RPMI7951 (cell line): ENCODE measurements at regions not wholly inside any gene's neighbourhood (a gene's known extent, or its start where the extent isn't known, plus 50 kb on each side); places are given as distances from the start of the nearest gene placed in this dataset.
"Not testable (repeated sequence)": the region's sequence is repeated elsewhere in the genome, so short reads cannot be mapped to it uniquely, and the experiment has no call there.

Source experiments
- DNase-seq: peaks from one replicate; pipeline ENCODE4 v3.0.0-alpha.2; 2012; ENCODE audit warnings: low read depth

DNA sequence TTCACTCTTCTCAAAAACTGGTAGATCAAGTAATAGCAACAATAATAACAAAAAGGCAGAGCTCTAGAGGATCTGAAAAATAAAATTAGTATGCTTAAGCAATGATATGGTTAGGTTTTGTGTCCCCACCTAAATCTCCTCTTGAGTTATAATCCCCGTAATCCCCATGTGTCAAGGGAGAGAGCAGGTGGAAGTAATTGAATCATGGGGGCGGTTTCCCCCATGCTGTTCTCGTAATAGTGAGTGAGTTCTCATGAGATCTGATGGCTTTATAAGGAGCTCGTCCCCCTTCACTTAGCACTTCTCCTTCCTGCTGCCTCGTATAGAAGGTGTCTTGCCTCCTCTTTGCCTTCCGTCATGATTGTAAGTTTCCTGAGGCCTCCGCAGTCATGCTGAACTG, 60.2 kb upstream of the ABHD2 start:
- DNase-seq = no peak

DNA sequence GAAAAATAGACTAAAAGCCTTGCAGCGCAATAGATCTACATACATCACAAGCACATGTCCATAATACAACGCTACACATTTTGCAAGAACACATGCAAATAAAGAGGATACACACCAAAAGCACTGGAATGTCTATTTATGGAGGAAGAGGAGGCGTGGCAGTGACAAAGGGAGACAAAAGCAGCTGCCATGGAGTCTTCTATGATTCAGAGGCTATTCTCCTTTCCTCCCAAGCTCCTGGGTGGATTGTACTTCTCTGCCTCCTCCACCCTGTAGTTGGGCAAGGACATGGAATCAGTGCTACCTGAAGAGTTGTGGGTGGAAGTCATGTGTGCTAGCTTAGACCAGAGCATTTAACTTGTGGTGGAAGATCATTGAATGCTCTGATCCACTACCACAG, 57.9 kb upstream of the ABHD2 start:
- DNase-seq = no peak

DNA sequence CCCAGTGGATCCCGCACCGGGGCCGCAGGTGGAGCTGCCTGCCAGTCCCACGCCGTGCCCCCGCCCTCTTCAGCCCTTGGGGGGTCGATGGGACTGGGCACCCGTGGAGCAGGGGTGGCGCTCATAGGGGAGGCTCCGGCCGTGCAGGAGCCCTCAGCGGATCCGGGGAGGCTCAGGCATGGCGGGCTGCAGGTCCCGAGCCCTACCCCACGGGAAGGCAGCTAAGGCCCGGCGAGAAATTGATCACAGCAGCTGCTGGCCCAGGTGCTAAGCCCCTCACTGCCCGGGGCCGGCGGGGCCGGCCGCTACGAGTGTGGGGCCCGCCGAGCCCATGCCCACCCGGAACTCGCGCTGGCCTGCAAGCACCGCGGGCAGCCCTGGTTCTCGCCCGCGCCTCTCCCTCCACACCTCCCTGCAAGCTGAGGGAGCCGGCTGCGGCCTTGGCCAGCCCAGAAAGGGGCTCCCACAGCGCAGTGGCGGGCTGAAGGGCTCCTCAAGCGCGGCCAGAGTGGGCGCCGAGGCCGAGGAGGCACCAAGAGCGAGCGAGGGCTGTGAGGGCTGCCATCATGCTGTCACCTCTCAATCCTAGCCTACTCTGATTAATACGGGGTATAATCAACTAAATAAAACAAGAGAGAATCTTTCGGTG, 56.5 kb upstream of the ABHD2 start:
- DNase-seq = not testable (repeated sequence)

DNA sequence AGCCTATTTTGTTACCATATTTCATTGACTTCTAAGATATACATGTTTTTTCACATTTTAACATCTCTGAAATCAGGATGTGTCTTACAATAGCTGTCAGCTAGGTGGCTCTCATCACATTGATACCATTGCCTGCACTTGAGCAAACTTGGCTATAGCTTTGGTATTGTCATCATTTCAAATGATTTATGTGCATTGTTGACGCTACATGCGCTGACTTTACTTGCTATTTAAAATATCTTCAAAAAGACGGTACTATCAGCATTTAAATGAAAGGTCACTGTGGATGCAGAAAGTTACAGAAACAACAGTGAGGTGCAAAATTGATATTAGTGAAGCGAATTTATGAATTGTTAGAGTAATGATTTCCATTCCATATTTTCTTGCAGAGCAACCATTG, 54.0 kb upstream of the ABHD2 start:
- DNase-seq = peak; percentile 46

DNA sequence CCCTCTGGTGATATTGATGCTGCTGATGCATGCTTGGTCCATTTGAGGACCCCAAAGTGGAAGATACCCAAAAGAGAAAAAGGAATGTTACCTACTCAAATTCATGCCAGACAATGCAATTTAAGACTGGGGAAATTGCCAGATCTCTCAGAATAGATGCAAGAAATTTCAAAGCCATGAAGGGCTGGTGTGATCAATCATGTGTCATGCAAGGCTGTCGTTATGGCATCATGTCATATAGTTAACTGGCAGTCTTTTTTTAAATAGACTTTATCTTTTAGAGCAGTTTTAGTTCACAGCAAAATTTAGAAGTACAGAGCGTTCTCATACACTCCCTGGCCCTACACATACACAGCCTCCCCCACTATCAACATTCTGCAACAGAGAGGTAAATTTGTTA, 53.1 kb upstream of the ABHD2 start:
- no peak for DNase-seq

DNA sequence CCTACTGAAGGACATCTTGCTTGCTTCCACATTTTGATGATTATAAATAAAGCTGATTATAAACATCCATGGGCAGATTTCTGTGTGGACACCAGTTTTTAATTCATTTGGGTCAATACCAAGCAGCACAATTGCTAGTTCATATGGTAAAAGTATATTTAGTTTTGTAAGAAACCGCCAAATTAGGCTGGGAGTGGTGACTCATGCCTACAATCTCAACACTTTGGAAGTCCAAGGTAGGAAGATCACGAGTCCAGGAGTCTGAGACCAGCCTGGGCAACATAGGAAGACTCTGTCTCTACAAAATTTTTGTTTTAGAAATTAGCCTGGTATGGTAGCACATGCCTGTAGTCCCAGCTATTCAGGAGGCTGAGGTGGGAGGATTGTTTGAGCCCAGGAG, 52.6 kb upstream of the ABHD2 start:
- DNase-seq = peak; percentile 53

DNA sequence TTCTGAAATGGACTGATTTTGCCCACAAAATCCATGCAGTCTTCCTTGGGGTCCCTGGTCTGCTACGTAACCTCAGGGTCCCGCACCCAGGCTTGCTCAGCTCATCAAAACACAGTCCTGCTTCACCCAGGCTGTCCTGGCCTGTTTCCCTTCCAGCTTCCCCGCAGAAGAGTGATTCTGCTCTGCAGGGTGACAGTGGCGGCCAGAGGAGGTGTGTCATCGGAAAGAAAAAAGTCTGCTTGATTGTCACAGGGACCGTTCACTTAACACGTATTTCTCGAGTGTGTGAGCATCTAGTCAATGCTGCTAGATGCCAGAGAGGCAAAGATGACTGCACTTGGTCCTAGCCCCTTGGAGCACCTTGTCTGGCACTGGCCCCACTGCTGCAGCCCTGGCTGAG, 50.1 kb upstream of the ABHD2 start:
- no peak for DNase-seq
